ENCODE measurements at regions not wholly inside any gene's neighbourhood (a gene's known extent, or its start where the extent isn't known, plus 50 kb on each side); places are given as distances from the start of the nearest gene placed in this dataset.

- H3K36me3 Mint-ChIP-seq = no peaks in the 10 kb centered on the region
- no peaks in the 10 kb centered on the region for H3K9me3 Mint-ChIP-seq
- no peak for DNase-seq
- peaks cover 23% of the 10 kb centered on the region for H3K4me1 Mint-ChIP-seq
- CTCF ChIA-PET = interaction anchor here (0.8 to 1.3 kb wide), 2 partner anchors 16 to 299 kb away, joined by 3 read pairs; no protein-coding TSS in a partner anchor
- no peak overlapping the region for H3K27ac Mint-ChIP-seq
- no peak overlapping the region for H3K4me3 Mint-ChIP-seq
- H3K27me3 Mint-ChIP-seq = peaks cover 43% of the 10 kb centered on the region
These were observed 112.1 kb upstream of the SPON1 start for GRCh38 chr11:13850231-13851005.

GRCh38 chr11:13851691-13852090 lies 110.8 kb upstream of the SPON1 start:
- Mint-ChIP-seq H3K27ac (no peak overlapping the region), H3K9me3 (no peaks in the 10 kb centered on the region), H3K36me3 (no peaks in the 10 kb centered on the region), H3K4me3 (no peak overlapping the region), H3K4me1 (peaks cover 23% of the 10 kb centered on the region), H3K27me3 (peaks cover 46% of the 10 kb centered on the region)
- no peak for DNase-seq
- CTCF ChIA-PET = no interaction called here

- H3K4me1 Mint-ChIP-seq = peaks cover 23% of the 10 kb centered on the region
- no peak overlapping the region for H3K4me3 Mint-ChIP-seq
- H3K27me3 Mint-ChIP-seq = peaks cover 48% of the 10 kb centered on the region
- H3K9me3 Mint-ChIP-seq = no peaks in the 10 kb centered on the region
- no peaks in the 10 kb centered on the region for H3K36me3 Mint-ChIP-seq
- CTCF ChIA-PET = no interaction called here
- DNase-seq = no peak
- no peak overlapping the region for H3K27ac Mint-ChIP-seq
These were observed 110.0 kb upstream of the SPON1 start for GRCh38 chr11:13852481-13852880.

GRCh38 chr11:13857828-13858227 lies 104.7 kb upstream of the SPON1 start:
- Mint-ChIP-seq H3K27ac (no peak overlapping the region), H3K9me3 (peaks cover 9% of the 10 kb centered on the region), H3K27me3 (peaks cover 31% of the 10 kb centered on the region), H3K4me1 (peaks cover 37% of the 10 kb centered on the region), H3K4me3 (no peak overlapping the region), H3K36me3 (peaks cover 9% of the 10 kb centered on the region)
- CTCF ChIA-PET = interaction anchor here (0.6 kb wide), 1 partner anchor 12 kb away, joined by 3 read pairs; no protein-coding TSS in a partner anchor
- no peak for DNase-seq

- H3K4me3 Mint-ChIP-seq = no peak overlapping the region
- CTCF ChIA-PET = no interaction called here
- H3K27ac Mint-ChIP-seq = no peak overlapping the region
- peaks cover 51% of the 10 kb centered on the region for H3K4me1 Mint-ChIP-seq
- peak; percentile 55 for DNase-seq
- peaks cover 9% of the 10 kb centered on the region for H3K36me3 Mint-ChIP-seq
- H3K9me3 Mint-ChIP-seq = peaks cover 9% of the 10 kb centered on the region
- H3K27me3 Mint-ChIP-seq = peaks cover 21% of the 10 kb centered on the region
These were observed 102.6 kb upstream of the SPON1 start for GRCh38 chr11:13859892-13860291.

- no peak overlapping the region for H3K4me3 Mint-ChIP-seq
- peaks cover 10% of the 10 kb centered on the region for H3K9me3 Mint-ChIP-seq
- DNase-seq = peak; percentile 47
- peaks cover 9% of the 10 kb centered on the region for H3K36me3 Mint-ChIP-seq
- CTCF ChIA-PET = interaction anchor here (1.3 kb wide), 1 partner anchor 8 kb away, joined by 4 read pairs; no protein-coding TSS in a partner anchor
- H3K27ac Mint-ChIP-seq = peak overlapping the region; percentile 8
- H3K27me3 Mint-ChIP-seq = peaks cover 13% of the 10 kb centered on the region
- H3K4me1 Mint-ChIP-seq = peaks cover 53% of the 10 kb centered on the region
These were observed 101.1 kb upstream of the SPON1 start for GRCh38 chr11:13861411-13861810.

GRCh38 chr11:13862845-13863392 lies 99.6 kb upstream of the SPON1 start:
- Mint-ChIP-seq H3K27me3 (peaks cover 7% of the 10 kb centered on the region), H3K9me3 (peaks cover 10% of the 10 kb centered on the region), H3K27ac (no peak overlapping the region), H3K4me1 (peaks cover 56% of the 10 kb centered on the region), H3K36me3 (peaks cover 9% of the 10 kb centered on the region), H3K4me3 (no peak overlapping the region)
- no peak for DNase-seq
- CTCF ChIA-PET = no interaction called here

- Mint-ChIP-seq H3K4me3 (peak overlapping the region; percentile 19), H3K27me3 (no peaks in the 10 kb centered on the region), H3K4me1 (peaks cover 68% of the 10 kb centered on the region), H3K9me3 (peaks cover 11% of the 10 kb centered on the region), H3K27ac (peak overlapping the region; percentile 95), H3K36me3 (peaks cover 17% of the 10 kb centered on the region)
- peak; percentile 53 for DNase-seq
- CTCF ChIA-PET = interaction anchor here (0.6 to 1.7 kb wide), 3 partner anchors 8 to 381 kb away, joined by 3 to 4 read pairs (median 4); no protein-coding TSS in a partner anchor
These were observed 93.7 kb upstream of the SPON1 start for GRCh38 chr11:13868710-13869397.

- H3K4me1 Mint-ChIP-seq = peaks cover 62% of the 10 kb centered on the region
- H3K27me3 Mint-ChIP-seq = no peaks in the 10 kb centered on the region
- CTCF ChIA-PET = interaction anchor here (0.6 to 1.7 kb wide), 3 partner anchors 9 to 382 kb away, joined by 3 to 4 read pairs (median 4); no protein-coding TSS in a partner anchor
- peaks cover 17% of the 10 kb centered on the region for H3K36me3 Mint-ChIP-seq
- H3K27ac Mint-ChIP-seq = peak overlapping the region; percentile 95
- peak overlapping the region; percentile 19 for H3K4me3 Mint-ChIP-seq
- DNase-seq = no peak
- peaks cover 11% of the 10 kb centered on the region for H3K9me3 Mint-ChIP-seq
These were observed 93.1 kb upstream of the SPON1 start for GRCh38 chr11:13869398-13869886.

GRCh38 chr11:13874597-13874996 lies 87.9 kb upstream of the SPON1 start:
- Mint-ChIP-seq H3K36me3 (peaks cover 20% of the 10 kb centered on the region), H3K4me3 (no peak overlapping the region), H3K27me3 (no peaks in the 10 kb centered on the region), H3K27ac (peak overlapping the region; percentile 35), H3K9me3 (peaks cover 9% of the 10 kb centered on the region), H3K4me1 (peaks cover 49% of the 10 kb centered on the region)
- CTCF ChIA-PET = no interaction called here
- DNase-seq = no peak

GRCh38 chr11:13875643-13876042 lies 86.9 kb upstream of the SPON1 start:
- peaks cover 7% of the 10 kb centered on the region for H3K9me3 Mint-ChIP-seq
- no peak overlapping the region for H3K4me3 Mint-ChIP-seq
- H3K27me3 Mint-ChIP-seq = peaks cover 2% of the 10 kb centered on the region
- no peak overlapping the region for H3K27ac Mint-ChIP-seq
- CTCF ChIA-PET = interaction anchor here (1.8 kb wide), 1 partner anchor 103 kb away, joined by 4 read pairs; no protein-coding TSS in a partner anchor
- no peak for DNase-seq
- peaks cover 14% of the 10 kb centered on the region for H3K36me3 Mint-ChIP-seq
- peaks cover 40% of the 10 kb centered on the region for H3K4me1 Mint-ChIP-seq

GRCh38 chr11:13876423-13876822 lies 86.1 kb upstream of the SPON1 start:
- peaks cover 6% of the 10 kb centered on the region for H3K27me3 Mint-ChIP-seq
- H3K4me1 Mint-ChIP-seq = peaks cover 32% of the 10 kb centered on the region
- no peak overlapping the region for H3K4me3 Mint-ChIP-seq
- H3K27ac Mint-ChIP-seq = no peak overlapping the region
- CTCF ChIA-PET = interaction anchor here (1.8 kb wide), 1 partner anchor 103 kb away, joined by 4 read pairs; no protein-coding TSS in a partner anchor
- H3K36me3 Mint-ChIP-seq = peaks cover 8% of the 10 kb centered on the region
- H3K9me3 Mint-ChIP-seq = peaks cover 1% of the 10 kb centered on the region
- no peak for DNase-seq

GRCh38 chr11:13878077-13878476 lies 84.4 kb upstream of the SPON1 start:
- CTCF ChIA-PET = interaction anchor here (0.9 kb wide), 1 partner anchor 14 kb away, joined by 3 read pairs; no protein-coding TSS in a partner anchor
- Mint-ChIP-seq H3K4me1 (peaks cover 21% of the 10 kb centered on the region), H3K36me3 (peaks cover 4% of the 10 kb centered on the region), H3K9me3 (no peaks in the 10 kb centered on the region), H3K27ac (no peak overlapping the region), H3K4me3 (no peak overlapping the region), H3K27me3 (peaks cover 6% of the 10 kb centered on the region)
- DNase-seq = no peak

- H3K27me3 Mint-ChIP-seq = peaks cover 11% of the 10 kb centered on the region
- CTCF ChIA-PET = interaction anchor here (1.2 kb wide), 1 partner anchor 45 kb away, joined by 4 read pairs; no protein-coding TSS in a partner anchor
- H3K4me1 Mint-ChIP-seq = peaks cover 14% of the 10 kb centered on the region
- H3K27ac Mint-ChIP-seq = peak overlapping the region; percentile 42
- no peak overlapping the region for H3K4me3 Mint-ChIP-seq
- no peak for DNase-seq
- H3K36me3 Mint-ChIP-seq = peaks cover 2% of the 10 kb centered on the region
- H3K9me3 Mint-ChIP-seq = no peaks in the 10 kb centered on the region
These were observed 81.9 kb upstream of the SPON1 start for GRCh38 chr11:13880634-13881033.
